Central memory CD8-positive, alpha-beta T cell (primary cell): ENCODE measurements at regions not wholly inside any gene's neighbourhood (a gene's known extent, or its start where the extent isn't known, plus 50 kb on each side); places are given as distances from the start of the nearest gene placed in this dataset.

Experiments used
- ATAC-seq: fragments of 150-1000 bp; cut with Tn5 transposase; replicated peaks from 2 replicates; pipeline ENCODE4 v1.10.0; 2022; ENCODE audit warnings: mild to moderate bottlenecking, moderate FRiP score, moderate number of reproducible peaks; ENCODE audit not compliant: poor library complexity, severe bottlenecking; ENCODE audit errors: extremely low read depth
- DNase-seq, 2 donors: peaks; one replicate each; pipeline ENCODE4 v3.0.0; 2021; ENCODE audit warnings: low spot score in 2 of 2
- H3K27ac Mint-ChIP-seq: one replicate; pipeline ENCODE4 v1.8.0; 2022; ENCODE audit warnings: low read depth, mild to moderate bottlenecking, moderate library complexity, mixed read lengths
- H3K27me3 Mint-ChIP-seq: one replicate; pipeline ENCODE4 v1.8.0; 2022; ENCODE audit warnings: mixed read lengths
- H3K36me3 Mint-ChIP-seq: one replicate; pipeline ENCODE4 v1.8.0; 2022; ENCODE audit warnings: mild to moderate bottlenecking, moderate library complexity, mixed read lengths; ENCODE audit not compliant: insufficient read depth
- H3K4me1 Mint-ChIP-seq: one replicate; pipeline ENCODE4 v1.8.0; 2022; ENCODE audit warnings: mixed read lengths
- H3K4me3 Mint-ChIP-seq: one replicate; pipeline ENCODE4 v1.8.0; 2022; ENCODE audit warnings: mild to moderate bottlenecking, moderate library complexity, mixed read lengths
- H3K9me3 Mint-ChIP-seq: one replicate; pipeline ENCODE4 v1.8.0; 2022; ENCODE audit warnings: mixed read lengths

- Mint-ChIP-seq H3K4me1 (no peaks in the 10 kb centered on the region), H3K27ac (no peak overlapping the region), H3K36me3 (no peaks in the 10 kb centered on the region), H3K4me3 (no peak overlapping the region), H3K27me3 (peaks cover 29% of the 10 kb centered on the region), H3K9me3 (no peaks in the 10 kb centered on the region)
- DNase-seq (no peak), ATAC-seq (no peak)
These were observed 102.2 kb upstream of the CYP1B1 start for GRCh38 chr2:38178119-38178518.

GRCh38 chr2:38176619-38177021 lies 100.7 kb upstream of the CYP1B1 start:
- ATAC-seq (no peak), DNase-seq (no peak)
- Mint-ChIP-seq H3K4me1 (no peaks in the 10 kb centered on the region), H3K9me3 (no peaks in the 10 kb centered on the region), H3K27ac (no peak overlapping the region), H3K4me3 (no peak overlapping the region), H3K27me3 (peaks cover 41% of the 10 kb centered on the region), H3K36me3 (no peaks in the 10 kb centered on the region)

GRCh38 chr2:38174646-38175423 lies 98.9 kb upstream of the CYP1B1 start:
- DNase-seq (no peak), ATAC-seq (no peak)
- no peak overlapping the region for H3K4me3 Mint-ChIP-seq
- H3K36me3 Mint-ChIP-seq: no peaks in the 10 kb centered on the region
- H3K27ac Mint-ChIP-seq: no peak overlapping the region
- peaks cover 55% of the 10 kb centered on the region for H3K27me3 Mint-ChIP-seq
- no peaks in the 10 kb centered on the region for H3K9me3 Mint-ChIP-seq
- no peaks in the 10 kb centered on the region for H3K4me1 Mint-ChIP-seq

- ATAC-seq: no peak
- Mint-ChIP-seq H3K36me3 (no peaks in the 10 kb centered on the region), H3K27me3 (peaks cover 54% of the 10 kb centered on the region)
These were observed 98.2 kb upstream of the CYP1B1 start for GRCh38 chr2:38174131-38174530.

GRCh38 chr2:38173683-38174082 lies 97.7 kb upstream of the CYP1B1 start:
- no peak for ATAC-seq
- no peaks in the 10 kb centered on the region for H3K9me3 Mint-ChIP-seq
- no peak for DNase-seq
- no peaks in the 10 kb centered on the region for H3K4me1 Mint-ChIP-seq
- H3K36me3 Mint-ChIP-seq: no peaks in the 10 kb centered on the region
- H3K27me3 Mint-ChIP-seq: peaks cover 54% of the 10 kb centered on the region
- H3K27ac Mint-ChIP-seq: no peak overlapping the region
- no peak overlapping the region for H3K4me3 Mint-ChIP-seq

More at GRCh38 chr2:38174131-38174530, 98.2 kb upstream of the CYP1B1 start:
- no peak overlapping the region for H3K4me3 Mint-ChIP-seq
- no peak for DNase-seq
- H3K27ac Mint-ChIP-seq: no peak overlapping the region
- no peaks in the 10 kb centered on the region for H3K9me3 Mint-ChIP-seq
- no peaks in the 10 kb centered on the region for H3K4me1 Mint-ChIP-seq

- DNase-seq: no peak
- Mint-ChIP-seq H3K4me3 (no peak overlapping the region), H3K27ac (no peak overlapping the region), H3K4me1 (no peaks in the 10 kb centered on the region), H3K36me3 (peaks cover 2% of the 10 kb centered on the region), H3K27me3 (peaks cover 58% of the 10 kb centered on the region), H3K9me3 (no peaks in the 10 kb centered on the region)
- ATAC-seq: no peak
These were observed 95.4 kb upstream of the CYP1B1 start for GRCh38 chr2:38171208-38171855.

GRCh38 chr2:38170733-38171132 lies 94.8 kb upstream of the CYP1B1 start:
- Mint-ChIP-seq H3K4me1 (no peaks in the 10 kb centered on the region), H3K36me3 (peaks cover 2% of the 10 kb centered on the region)
- no peak for DNase-seq

GRCh38 chr2:38170067-38170466 lies 94.1 kb upstream of the CYP1B1 start:
- Mint-ChIP-seq H3K4me3 (no peak overlapping the region), H3K4me1 (no peaks in the 10 kb centered on the region), H3K27me3 (peaks cover 65% of the 10 kb centered on the region), H3K36me3 (peaks cover 2% of the 10 kb centered on the region), H3K27ac (no peak overlapping the region), H3K9me3 (no peaks in the 10 kb centered on the region)
- ATAC-seq: no peak
- DNase-seq: no peak

More at GRCh38 chr2:38170733-38171132, 94.8 kb upstream of the CYP1B1 start:
- Mint-ChIP-seq H3K4me3 (no peak overlapping the region), H3K9me3 (no peaks in the 10 kb centered on the region), H3K27ac (no peak overlapping the region), H3K27me3 (peaks cover 63% of the 10 kb centered on the region)
- ATAC-seq: no peak

GRCh38 chr2:38168710-38169480 lies 92.9 kb upstream of the CYP1B1 start:
- peaks cover 70% of the 10 kb centered on the region for H3K27me3 Mint-ChIP-seq

GRCh38 chr2:38167968-38168350 lies 92.0 kb upstream of the CYP1B1 start:
- ATAC-seq: no peak
- Mint-ChIP-seq H3K9me3 (no peaks in the 10 kb centered on the region), H3K4me1 (no peaks in the 10 kb centered on the region), H3K4me3 (no peak overlapping the region), H3K36me3 (peaks cover 2% of the 10 kb centered on the region), H3K27me3 (peaks cover 80% of the 10 kb centered on the region), H3K27ac (no peak overlapping the region)
- DNase-seq: no peak

More at GRCh38 chr2:38168710-38169480, 92.9 kb upstream of the CYP1B1 start:
- Mint-ChIP-seq H3K9me3 (no peaks in the 10 kb centered on the region), H3K27ac (no peak overlapping the region), H3K4me1 (no peaks in the 10 kb centered on the region), H3K4me3 (no peak overlapping the region), H3K36me3 (peaks cover 2% of the 10 kb centered on the region)
- DNase-seq: no peak
- no peak for ATAC-seq

- no peak overlapping the region for H3K27ac Mint-ChIP-seq
- peaks cover 81% of the 10 kb centered on the region for H3K27me3 Mint-ChIP-seq
- H3K4me3 Mint-ChIP-seq: no peak overlapping the region
- no peaks in the 10 kb centered on the region for H3K4me1 Mint-ChIP-seq
- no peak for ATAC-seq
- H3K9me3 Mint-ChIP-seq: no peaks in the 10 kb centered on the region
- DNase-seq: no peak
- H3K36me3 Mint-ChIP-seq: peaks cover 2% of the 10 kb centered on the region
These were observed 89.7 kb upstream of the CYP1B1 start for GRCh38 chr2:38165698-38166097.

- no peak overlapping the region for H3K27ac Mint-ChIP-seq
- no peaks in the 10 kb centered on the region for H3K4me1 Mint-ChIP-seq
- no peaks in the 10 kb centered on the region for H3K9me3 Mint-ChIP-seq
- peaks cover 82% of the 10 kb centered on the region for H3K27me3 Mint-ChIP-seq
- peaks cover 2% of the 10 kb centered on the region for H3K36me3 Mint-ChIP-seq
- DNase-seq: no peak
- no peak for ATAC-seq
- no peak overlapping the region for H3K4me3 Mint-ChIP-seq
These were observed 88.9 kb upstream of the CYP1B1 start for GRCh38 chr2:38164881-38165280.
